Jurkat, Clone E6-1 (cell line): ENCODE measurements at regions not wholly inside any gene's neighbourhood (a gene's known extent, or its start where the extent isn't known, plus 50 kb on each side); places are given as distances from the start of the nearest gene placed in this dataset.
"Not testable (repeated sequence)": the region's sequence is repeated elsewhere in the genome, so short reads cannot be mapped to it uniquely, and the experiment has no call there.

Experiments
- DNase-seq: peaks from one replicate; pipeline ENCODE4 v3.0.0-alpha.2; 2011; ENCODE audit warnings: low read depth, low spot score
- H3K4me3 ChIP-seq: 2 replicates; pipeline ENCODE4 v1.5.1; 2011; ENCODE audit warnings: mild to moderate bottlenecking, low read length, control low read depth, moderate library complexity

DNA sequence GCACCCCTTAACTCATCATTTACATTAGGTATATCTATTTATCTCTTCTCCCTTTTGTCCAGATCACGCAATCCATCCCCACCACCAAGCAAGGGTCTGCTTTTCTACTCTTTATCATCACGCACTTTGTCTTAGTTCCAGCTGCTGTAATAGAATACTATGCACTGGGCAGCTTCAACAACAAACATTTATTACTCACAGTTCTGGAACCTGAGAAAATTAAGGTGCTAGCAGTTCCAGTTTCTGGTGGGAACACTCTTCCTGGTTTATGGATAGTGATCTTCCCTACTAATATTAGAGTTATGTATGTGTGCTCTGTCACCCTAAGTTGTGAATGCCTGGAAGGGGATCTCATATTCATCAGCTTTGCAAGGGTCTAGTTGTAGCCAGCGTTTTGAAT, 687.0 kb downstream of the NTRK3 start:
- DNase-seq, result no peak
- no peak overlapping the region for H3K4me3 ChIP-seq

- H3K4me3 ChIP-seq, result no peak overlapping the region
- no peak for DNase-seq
These were observed 689.0 kb downstream of the NTRK3 start for GRCh38 chr15:87567406-87568030.

- no peak overlapping the region for H3K4me3 ChIP-seq
- DNase-seq, result no peak
These were observed 690.3 kb downstream of the NTRK3 start for GRCh38 chr15:87566236-87566635.

DNA sequence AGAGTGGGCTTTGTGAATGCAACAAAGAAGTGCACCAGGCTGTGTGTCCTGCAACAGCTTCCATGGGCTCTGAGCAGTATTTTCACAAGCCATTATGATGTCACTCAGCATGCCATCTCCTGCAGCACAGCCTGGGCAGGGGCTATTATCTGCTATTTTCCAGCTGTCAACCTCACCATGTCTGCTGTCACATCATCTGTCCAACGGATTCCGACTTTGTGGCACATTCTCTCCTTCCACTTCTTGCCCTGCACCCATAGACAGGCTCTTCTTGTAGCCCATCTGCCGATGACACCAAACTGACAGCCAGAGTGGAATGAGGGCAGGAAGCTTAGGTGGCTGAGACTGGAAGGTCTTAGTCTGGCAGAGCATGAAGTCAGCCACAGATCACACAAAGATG, 691.9 kb downstream of the NTRK3 start:
- DNase-seq, result no peak
- H3K4me3 ChIP-seq, result no peak overlapping the region

DNA sequence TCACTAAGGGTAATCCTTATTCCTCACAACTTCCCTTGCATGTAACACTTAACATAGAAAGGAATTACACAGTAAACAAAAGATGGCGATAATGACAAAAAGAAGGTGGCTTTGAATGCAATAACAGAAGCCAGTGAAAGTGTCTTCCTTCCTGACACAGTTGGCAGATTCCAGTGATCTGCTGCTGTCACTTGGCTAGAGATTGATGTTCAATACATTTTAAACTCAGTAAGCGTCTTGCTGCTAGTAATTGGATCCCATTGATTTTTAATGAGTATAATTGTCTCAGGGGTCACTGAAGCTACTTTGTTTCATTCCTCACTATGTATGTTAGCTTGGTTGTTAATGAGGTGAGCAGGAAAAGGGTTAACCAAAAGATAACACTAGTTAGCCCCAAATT, 692.7 kb downstream of the NTRK3 start:
- no peak overlapping the region for H3K4me3 ChIP-seq
- no peak for DNase-seq

DNA sequence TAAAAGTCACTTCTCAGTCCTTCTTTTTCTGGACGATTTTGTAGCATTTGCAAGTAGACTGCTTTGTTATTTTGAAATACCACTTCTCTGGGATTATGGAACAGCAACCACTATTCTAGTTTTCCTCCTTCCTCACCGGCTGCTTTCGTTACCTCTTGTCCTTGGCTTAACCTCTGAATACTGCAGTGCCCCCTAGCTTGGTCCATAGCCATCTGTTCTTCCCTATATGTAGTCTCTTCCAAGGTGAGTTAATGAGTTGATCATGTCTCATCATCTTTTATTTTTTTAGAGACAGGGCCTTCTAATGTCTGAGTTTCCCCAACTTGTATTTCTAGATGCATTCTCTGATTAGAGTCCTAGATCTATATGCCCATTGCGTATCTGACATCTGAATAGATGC, 694.3 kb downstream of the NTRK3 start:
- DNase-seq, result no peak
- H3K4me3 ChIP-seq, result no peak overlapping the region

GRCh38 chr15:87561641-87562040, 694.9 kb downstream of the NTRK3 start:
- H3K4me3 ChIP-seq, result no peak overlapping the region
- DNase-seq, result no peak

GRCh38 chr15:87557881-87558280, 698.7 kb downstream of the NTRK3 start:
- no peak for DNase-seq
- no peak overlapping the region for H3K4me3 ChIP-seq

- H3K4me3 ChIP-seq, result no peak overlapping the region
- no peak for DNase-seq
These were observed 699.7 kb downstream of the NTRK3 start for GRCh38 chr15:87556886-87557285.

DNA sequence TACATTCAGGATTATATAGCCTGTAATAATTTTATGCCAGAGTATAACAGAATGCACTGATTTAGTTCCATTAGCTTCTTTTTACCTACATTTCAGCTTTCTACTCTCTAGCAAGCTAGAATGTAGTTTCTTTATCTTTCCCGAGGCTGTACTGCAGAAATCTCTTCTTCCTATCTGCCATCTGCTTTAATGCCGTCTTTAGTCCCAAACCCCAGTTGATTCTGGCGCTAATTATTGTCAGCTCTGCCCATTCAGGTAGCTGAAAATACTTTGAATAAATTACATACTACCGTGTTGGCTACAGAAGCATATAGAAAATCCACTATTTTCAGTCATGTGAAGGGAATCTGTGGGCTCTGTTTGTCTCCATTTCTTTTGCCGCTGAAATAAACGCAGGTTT, 706.7 kb downstream of the NTRK3 start:
- no peak overlapping the region for H3K4me3 ChIP-seq
- no peak for DNase-seq

GRCh38 chr15:87549296-87549695, 707.2 kb downstream of the NTRK3 start:
- H3K4me3 ChIP-seq, result no peak overlapping the region
- DNase-seq, result no peak

GRCh38 chr15:87548590-87548989, 707.9 kb downstream of the NTRK3 start:
- not testable (repeated sequence) for DNase-seq

GRCh38 chr15:87547470-87548181, 708.9 kb downstream of the NTRK3 start:
- DNase-seq, result no peak

More at GRCh38 chr15:87548590-87548989, 707.9 kb downstream of the NTRK3 start:
- not testable (repeated sequence) for H3K4me3 ChIP-seq

DNA sequence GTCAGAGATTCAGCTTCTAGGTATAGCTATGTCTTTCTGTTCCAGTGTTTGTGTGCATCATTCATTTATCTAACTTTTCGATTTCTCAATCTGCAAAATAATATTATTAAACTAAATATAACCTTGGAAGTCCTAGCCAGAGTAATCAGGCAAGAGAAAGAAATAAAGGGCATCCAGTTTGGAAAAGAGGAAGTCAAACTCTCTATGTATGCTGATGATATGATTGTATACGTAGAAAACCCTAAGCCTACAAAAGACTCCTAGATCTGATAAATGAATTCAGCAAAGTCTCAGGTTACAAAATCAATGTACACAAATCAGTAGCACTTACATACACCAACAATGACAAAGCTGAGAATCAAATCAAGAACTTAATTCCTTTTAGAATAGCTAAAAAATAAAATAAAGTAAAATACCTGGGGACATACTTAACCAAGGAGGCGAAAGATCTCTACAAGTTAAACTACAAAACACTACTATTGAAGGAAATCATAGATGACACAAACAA, 718.2 kb downstream of the NTRK3 start:
- no peak for DNase-seq
- no peak overlapping the region for H3K4me3 ChIP-seq

More at GRCh38 chr15:87547470-87548181, 708.9 kb downstream of the NTRK3 start:
- no peak overlapping the region for H3K4me3 ChIP-seq

- H3K4me3 ChIP-seq, result no peak overlapping the region
- DNase-seq, result no peak
These were observed 719.2 kb downstream of the NTRK3 start for GRCh38 chr15:87537295-87537694.

DNA sequence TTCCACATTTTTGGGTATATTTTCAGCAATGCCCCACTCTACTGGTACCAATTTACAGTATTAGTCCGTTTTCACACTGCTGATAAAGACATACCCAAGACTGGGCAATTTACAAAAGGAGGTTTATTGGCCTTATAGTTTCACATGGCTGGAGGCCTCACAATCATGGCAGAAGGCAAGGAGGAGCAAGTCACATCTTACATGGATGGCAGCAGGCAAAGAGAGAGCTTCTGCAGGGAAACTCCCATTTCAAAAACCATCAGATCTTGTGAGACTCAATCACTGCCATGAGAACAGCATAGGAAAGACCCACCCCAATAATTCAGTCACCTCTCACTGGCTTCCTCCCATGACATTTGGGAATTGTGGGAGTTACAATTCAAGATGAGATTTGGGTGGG, 722.9 kb downstream of the NTRK3 start:
- H3K4me3 ChIP-seq, DNase-seq: not testable (repeated sequence)

- no peak for DNase-seq
- no peak overlapping the region for H3K4me3 ChIP-seq
These were observed 727.7 kb downstream of the NTRK3 start for GRCh38 chr15:87528873-87529272.

DNA sequence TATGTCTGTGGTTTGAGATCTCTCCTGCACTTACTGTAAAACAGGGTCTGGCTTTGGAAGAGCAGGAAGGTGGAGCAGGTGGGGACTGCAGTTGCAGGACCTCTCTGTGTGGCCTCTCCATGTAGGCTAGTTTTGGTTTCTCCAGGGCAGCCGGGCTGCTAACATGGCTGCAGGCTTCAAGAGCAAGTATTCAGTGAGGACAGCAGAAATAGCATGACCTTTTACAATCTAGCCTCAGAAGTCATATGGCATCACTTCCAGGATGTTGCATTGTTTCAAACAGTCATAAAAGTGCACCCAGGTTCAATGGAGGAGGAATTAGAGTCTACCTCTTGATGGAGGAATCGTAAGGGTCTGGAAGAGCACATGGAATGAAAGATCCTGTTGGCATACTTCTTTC, 728.7 kb downstream of the NTRK3 start:
- no peak for DNase-seq
- H3K4me3 ChIP-seq, result no peak overlapping the region

DNA sequence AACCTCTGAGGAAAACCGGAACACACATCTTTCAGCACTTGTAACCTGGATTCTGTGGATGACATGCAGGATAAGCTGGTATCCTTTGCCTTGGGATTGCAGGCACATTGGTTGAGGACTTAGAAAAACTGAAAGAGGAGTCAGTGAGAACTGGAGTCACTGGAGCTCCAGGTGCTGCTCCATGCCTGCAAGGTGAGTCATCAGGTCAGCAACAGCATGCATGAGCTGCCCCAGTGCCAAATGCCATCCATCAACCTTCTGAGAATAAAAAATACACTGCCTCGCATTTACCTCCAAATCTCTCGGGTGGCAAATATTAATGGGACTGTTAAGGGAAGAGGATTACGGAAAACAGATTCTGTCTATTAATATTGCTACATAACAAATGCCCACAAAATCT, 729.1 kb downstream of the NTRK3 start:
- no peak for DNase-seq
- no peak overlapping the region for H3K4me3 ChIP-seq

DNA sequence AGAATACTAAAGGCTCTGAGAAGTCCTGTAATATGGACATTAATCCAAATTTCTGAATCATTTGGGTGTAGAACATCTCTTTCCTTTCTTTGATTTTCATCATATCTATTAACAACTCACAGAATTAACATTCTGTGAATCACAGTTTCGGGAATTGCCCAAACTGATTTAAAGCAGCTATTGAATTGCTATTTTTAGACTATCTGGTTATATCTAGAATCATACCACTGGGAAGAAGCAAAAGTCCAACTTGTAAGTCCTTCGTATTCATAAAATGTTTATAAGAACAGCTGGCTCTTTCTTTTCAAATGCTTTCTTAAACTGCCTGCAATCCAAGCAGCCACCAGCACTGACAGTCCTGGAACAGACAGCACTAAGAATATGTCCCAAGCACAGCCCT, 733.0 kb downstream of the NTRK3 start:
- H3K4me3 ChIP-seq, result no peak overlapping the region
- no peak for DNase-seq

GRCh38 chr15:87522997-87523396, 733.5 kb downstream of the NTRK3 start:
- DNase-seq, result no peak
- no peak overlapping the region for H3K4me3 ChIP-seq
